Stimulated activated CD8-positive, alpha-beta memory T cell treated with anti-CD3 and anti-CD28 coated beads, Interleukin-2, amount 100 ng/mL, for 48 hours (primary cell): ENCODE measurements at regions not wholly inside any gene's neighbourhood (a gene's known extent, or its start where the extent isn't known, plus 50 kb on each side); places are given as distances from the start of the nearest gene placed in this dataset.
"Not testable (repeated sequence)": the region's sequence is repeated elsewhere in the genome, so short reads cannot be mapped to it uniquely, and the experiment has no call there.

Experiments used
- DNase-seq, 2 donors: peaks; one replicate each; pipeline ENCODE4 v3.0.0-alpha.2; 2020; ENCODE audit warnings: low read depth in 2 of 2

- no peak for DNase-seq
These were observed 453.5 kb downstream of the GADD45G start for GRCh38 chr9:90058182-90058763.

- no peak for DNase-seq
These were observed 454.6 kb downstream of the GADD45G start for GRCh38 chr9:90059436-90059835.

GRCh38 chr9:90060256-90060655 lies 455.4 kb downstream of the GADD45G start:
- DNase-seq = no peak

- no peak for DNase-seq
These were observed 456.4 kb downstream of the GADD45G start for GRCh38 chr9:90061187-90061586.

- no peak for DNase-seq
These were observed 458.2 kb downstream of the GADD45G start for GRCh38 chr9:90062982-90063381.

- DNase-seq = no peak
These were observed 459.4 kb downstream of the GADD45G start for GRCh38 chr9:90064248-90064647.

GRCh38 chr9:90064971-90065370 lies 460.2 kb downstream of the GADD45G start:
- DNase-seq = no peak

GRCh38 chr9:90065851-90066250 lies 461.0 kb downstream of the GADD45G start:
- no peak for DNase-seq

- DNase-seq = no peak
These were observed 464.3 kb downstream of the GADD45G start for GRCh38 chr9:90069085-90069484.

GRCh38 chr9:90070056-90070455 lies 465.2 kb downstream of the GADD45G start:
- no peak for DNase-seq

- no peak for DNase-seq
These were observed 465.7 kb downstream of the GADD45G start for GRCh38 chr9:90070469-90070868.

- no peak for DNase-seq
These were observed 466.3 kb downstream of the GADD45G start for GRCh38 chr9:90070931-90071660.

GRCh38 chr9:90073186-90073945 lies 468.6 kb downstream of the GADD45G start:
- no peak for DNase-seq

- no peak for DNase-seq
These were observed 469.6 kb downstream of the GADD45G start for GRCh38 chr9:90074316-90074962.

- DNase-seq = not testable (repeated sequence)
These were observed 472.8 kb downstream of the GADD45G start for GRCh38 chr9:90077598-90077997.

- DNase-seq = no peak
These were observed 474.2 kb downstream of the GADD45G start for GRCh38 chr9:90078988-90079421.

GRCh38 chr9:90085633-90086032 lies 480.8 kb downstream of the GADD45G start:
- no peak for DNase-seq

GRCh38 chr9:90086101-90086511 lies 481.3 kb downstream of the GADD45G start:
- DNase-seq = no peak

GRCh38 chr9:90088434-90088833 lies 483.6 kb downstream of the GADD45G start:
- DNase-seq = no peak

- no peak for DNase-seq
These were observed 484.0 kb downstream of the GADD45G start for GRCh38 chr9:90088856-90089255.

GRCh38 chr9:90090997-90091396 lies 486.2 kb downstream of the GADD45G start:
- no peak for DNase-seq

GRCh38 chr9:90092508-90092907 lies 487.7 kb downstream of the GADD45G start:
- no peak for DNase-seq
